Peyer's patch (tissue), 4 donors: ENCODE measurements at regions not wholly inside any gene's neighbourhood (a gene's known extent, or its start where the extent isn't known, plus 50 kb on each side); places are given as distances from the start of the nearest gene placed in this dataset.

Source experiments
- DNase-seq, 3 donors: peaks; one replicate each; pipeline ENCODE4 v3.0.0-alpha.2; 2017 to 2019
- H3K27ac ChIP-seq, 4 donors: fragments of 200-600 bp; sonication (generic); one replicate each; pipeline ENCODE4 v1.5.1; 2016 to 2019
- H3K27me3 ChIP-seq, 2 donors: fragments of 200-600 bp; sonication (generic); one replicate each; pipeline ENCODE4 v1.5.1; 2019
- H3K36me3 ChIP-seq, 3 donors: fragments of 200-600 bp; sonication (generic); one replicate each; pipeline ENCODE4 v1.5.1; 2016 to 2019
- H3K4me1 ChIP-seq, 4 donors: fragments of 200-600 bp; sonication (generic); one replicate each; pipeline ENCODE4 v1.5.1; 2016 to 2019
- H3K4me3 ChIP-seq, 4 donors: fragments of 200-600 bp; sonication (generic); 1 replicate in 3 of 4; 2 replicates in 1 of 4; pipeline ENCODE4 v1.5.1; 2016 to 2019; ENCODE audit warnings: mild to moderate bottlenecking in 1 of 4
- H3K9me3 ChIP-seq, 4 donors: fragments of 200-600 bp; sonication (generic); one replicate each; pipeline ENCODE4 v1.5.1; 2016 to 2019; ENCODE audit warnings: mild to moderate bottlenecking in 1 of 4
- CTCF ChIP-seq, 6 experiments: fragments of 450-650 bp in 4 of 6; fragments of 200-600 bp in 2 of 6; sonication (generic) in 1 of 6; IDR thresholded peaks; one replicate each; pipeline ENCODE4 v1.5.1; 2017 to 2019; ENCODE audit warnings: antibody characterized with exemption in 6 of 6, mild to moderate bottlenecking in 3 of 6, moderate library complexity in 1 of 6
- POLR2A ChIP-seq, 2 donors: fragments of 450-650 bp; IDR thresholded peaks; one replicate each; pipeline ENCODE4 v1.5.1; 2017; ENCODE audit warnings: antibody characterized with exemption in 2 of 2, mild to moderate bottlenecking in 2 of 2, moderate library complexity in 2 of 2

GRCh38 chr15:69725275-69725674, 272.7 kb downstream of the RPLP1 start:
- H3K9me3 ChIP-seq: no peaks in the 10 kb centered on the region
- no peak overlapping the region for H3K27ac ChIP-seq

GRCh38 chr15:69725957-69726356, 273.3 kb downstream of the RPLP1 start:
- Histone ChIP-seq H3K27me3 (no peaks in the 10 kb centered on the region), H3K9me3 (no peaks in the 10 kb centered on the region), H3K36me3 (no peaks in the 10 kb centered on the region), H3K4me3 (no peak overlapping the region), H3K4me1 (peaks cover 0 to 4% (median 0%) of the 10 kb centered on the region in 4 donors), H3K27ac (peak overlapping the region in 1 of 4 donors; percentile 28)
- DNase-seq: peak in 1 of 3 donors; percentile 22
- TF ChIP-seq POLR2A (IDR thresholded peaks at IDR 0.05): no peak

More at GRCh38 chr15:69725275-69725674, 272.7 kb downstream of the RPLP1 start:
- Histone ChIP-seq H3K27me3 (no peaks in the 10 kb centered on the region), H3K36me3 (no peaks in the 10 kb centered on the region), H3K4me1 (peaks cover 0 to 4% (median 0%) of the 10 kb centered on the region in 4 donors), H3K4me3 (no peak overlapping the region)
- TF ChIP-seq CTCF (IDR thresholded peaks at IDR 0.05) (no peak), POLR2A (IDR thresholded peaks at IDR 0.05) (no peak)
- no peak for DNase-seq

GRCh38 chr15:69727121-69727924, 274.7 kb downstream of the RPLP1 start:
- DNase-seq: no peak
- H3K27ac ChIP-seq: no peak overlapping the region
- TF ChIP-seq CTCF (IDR thresholded peaks at IDR 0.05): no peak
- TF ChIP-seq POLR2A (IDR thresholded peaks at IDR 0.05): no peak
- H3K27me3 ChIP-seq: no peaks in the 10 kb centered on the region
- H3K36me3 ChIP-seq: no peaks in the 10 kb centered on the region
- peaks cover 0 to 4% (median 0%) of the 10 kb centered on the region in 4 donors for H3K4me1 ChIP-seq
- H3K9me3 ChIP-seq: no peaks in the 10 kb centered on the region
- H3K4me3 ChIP-seq: no peak overlapping the region

- Histone ChIP-seq H3K4me3 (no peak overlapping the region), H3K36me3 (no peaks in the 10 kb centered on the region), H3K27me3 (no peaks in the 10 kb centered on the region), H3K9me3 (no peaks in the 10 kb centered on the region), H3K27ac (no peak overlapping the region), H3K4me1 (peaks cover 0 to 4% (median 0%) of the 10 kb centered on the region in 4 donors)
- peak; percentile 72 to 86 (median 78) for TF ChIP-seq CTCF (IDR thresholded peaks at IDR 0.05)
- no peak for TF ChIP-seq POLR2A (IDR thresholded peaks at IDR 0.05)
- DNase-seq: peak; percentile 67 to 87 (median 70)
These were observed 276.6 kb downstream of the RPLP1 start for GRCh38 chr15:69729167-69729748.

- no peak overlapping the region for H3K4me3 ChIP-seq
- H3K27me3 ChIP-seq: no peaks in the 10 kb centered on the region
- TF ChIP-seq POLR2A (IDR thresholded peaks at IDR 0.05) (no peak), CTCF (IDR thresholded peaks at IDR 0.05) (no peak)
- no peaks in the 10 kb centered on the region for H3K36me3 ChIP-seq
- no peak for DNase-seq
- peaks cover 0 to 4% (median 0%) of the 10 kb centered on the region in 4 donors for H3K4me1 ChIP-seq
- no peaks in the 10 kb centered on the region for H3K9me3 ChIP-seq
- H3K27ac ChIP-seq: no peak overlapping the region
These were observed 277.9 kb downstream of the RPLP1 start for GRCh38 chr15:69730281-69731080.

GRCh38 chr15:69731081-69731330, 278.4 kb downstream of the RPLP1 start:
- H3K27me3 ChIP-seq: no peaks in the 10 kb centered on the region
- H3K27ac ChIP-seq: no peak overlapping the region
- H3K9me3 ChIP-seq: no peaks in the 10 kb centered on the region
- no peaks in the 10 kb centered on the region for H3K36me3 ChIP-seq
- TF ChIP-seq CTCF (IDR thresholded peaks at IDR 0.05): no peak
- no peak for TF ChIP-seq POLR2A (IDR thresholded peaks at IDR 0.05)
- peaks cover 0 to 4% (median 0%) of the 10 kb centered on the region in 4 donors for H3K4me1 ChIP-seq
- no peak for DNase-seq
- no peak overlapping the region for H3K4me3 ChIP-seq
